Neural cell (in vitro differentiated cells): ENCODE measurements at regions not wholly inside any gene's neighbourhood (a gene's known extent, or its start where the extent isn't known, plus 50 kb on each side); places are given as distances from the start of the nearest gene placed in this dataset.

Experiments
- H2AFZ ChIP-seq: fragments of 200-600, 300-800 bp; sonication (generic), shearing (Covaris generic); 2 replicates; pipeline ENCODE4 v1.6.0; 2014; ENCODE audit warnings: low read depth, mild to moderate bottlenecking, antibody characterized with exemption, low read length, moderate library complexity
- H3F3A ChIP-seq: fragments of 200-600 bp; shearing (Covaris generic); 2 replicates; pipeline ENCODE4 v1.6.1; 2016; ENCODE audit warnings: mild to moderate bottlenecking, moderate library complexity, mixed read lengths, antibody characterized with exemption, low read length; ENCODE audit not compliant: insufficient read depth, poor library complexity, severe bottlenecking
- H3K27ac ChIP-seq: fragments of 200-600, 300-800 bp; sonication (generic), shearing (Covaris generic); 2 replicates; pipeline ENCODE4 v1.5.1; 2014; ENCODE audit warnings: mild to moderate bottlenecking, low read length, moderate library complexity
- H3K27me3 ChIP-seq: fragments of 300-800, 200-600 bp; sonication (generic), shearing (Covaris generic); 2 replicates; pipeline ENCODE4 v1.6.0; 2014; ENCODE audit warnings: mild to moderate bottlenecking, low read depth, low read length, moderate library complexity; ENCODE audit not compliant: insufficient read depth
- H3K36me3 ChIP-seq: fragments of 300-800, 200-600 bp; sonication (generic), shearing (Covaris generic); 2 replicates; pipeline ENCODE4 v1.5.1; 2014; ENCODE audit warnings: mild to moderate bottlenecking, antibody characterized with exemption, low read length, moderate library complexity; ENCODE audit not compliant: insufficient read depth
- H3K4me2 ChIP-seq: fragments of 300-800, 200-600 bp; sonication (generic), shearing (Covaris generic); 2 replicates; pipeline ENCODE4 v1.6.0; 2014; ENCODE audit warnings: mild to moderate bottlenecking, low read length
- H3K4me3 ChIP-seq: fragments of 300-800, 200-600 bp; sonication (generic), shearing (Covaris generic); 2 replicates; pipeline ENCODE4 v1.5.1; 2014; ENCODE audit warnings: mild to moderate bottlenecking, low read length, moderate library complexity
- H3K79me2 ChIP-seq: fragments of 200-600 bp; shearing (Covaris generic); replicated peaks from 2 replicates; pipeline ENCODE4 v1.6.0; 2014; ENCODE audit warnings: mild to moderate bottlenecking, low read length, moderate library complexity; ENCODE audit not compliant: insufficient read depth
- H3K9ac ChIP-seq: fragments of 300-800, 200-600 bp; sonication (generic), shearing (Covaris generic); 2 replicates; pipeline ENCODE4 v1.6.1; 2016; ENCODE audit warnings: mild to moderate bottlenecking, low read length, mixed read lengths
- H3K9me2 ChIP-seq: fragments of 200-600 bp; shearing (Covaris generic); 2 replicates; pipeline ENCODE4 v1.6.1; 2016; ENCODE audit warnings: mild to moderate bottlenecking, low read length, mixed read lengths; ENCODE audit not compliant: insufficient read depth
- H3K9me3 ChIP-seq: fragments of 200-600, 300-800 bp; sonication (generic), shearing (Covaris generic); 2 replicates; pipeline ENCODE4 v1.6.1; 2016; ENCODE audit warnings: mild to moderate bottlenecking, mixed run types, low read length, moderate library complexity, mixed read lengths
- H4K20me1 ChIP-seq: fragments of 200-600 bp; shearing (Covaris generic); 2 replicates; pipeline ENCODE4 v1.6.1; 2016; ENCODE audit warnings: mild to moderate bottlenecking, mixed run types; ENCODE audit not compliant: insufficient read depth
- EP300 ChIP-seq: fragments of 450-650 bp; conservative IDR thresholded peaks from 2 replicates; pipeline ENCODE4 v1.6.1; 2014; ENCODE audit warnings: antibody characterized with exemption, mild to moderate bottlenecking, moderate library complexity; ENCODE audit not compliant: poor library complexity, severe bottlenecking
- EZH2 ChIP-seq: fragments of 200-600, 300-800 bp; shearing (Covaris generic), sonication (generic); IDR thresholded peaks from 2 replicates; pipeline ENCODE4 v1.6.1; 2014; ENCODE audit warnings: antibody characterized with exemption, low read length, borderline replicate concordance, mild to moderate bottlenecking; ENCODE audit not compliant: insufficient read depth, poor library complexity, severe bottlenecking
- MXI1 ChIP-seq: fragments of 450-650 bp; conservative IDR thresholded peaks from 2 replicates; pipeline ENCODE4 v1.6.1; 2014; ENCODE audit warnings: antibody characterized with exemption, mild to moderate bottlenecking; ENCODE audit not compliant: poor library complexity, severe bottlenecking
- POLR2AphosphoS5 ChIP-seq: IDR thresholded peaks from 2 replicates; pipeline ENCODE4 v1.6.1; 2012
- RAD21 ChIP-seq: fragments of 450-650 bp; conservative IDR thresholded peaks from 2 replicates; pipeline ENCODE4 v1.6.1; 2014; ENCODE audit warnings: antibody characterized with exemption, mild to moderate bottlenecking, moderate library complexity
- SMC3 ChIP-seq: fragments of 450-650 bp; conservative IDR thresholded peaks from 2 replicates; pipeline ENCODE4 v1.6.1; 2014; ENCODE audit warnings: antibody characterized with exemption, mild to moderate bottlenecking, moderate library complexity; ENCODE audit not compliant: poor library complexity
- TAF1 ChIP-seq: IDR thresholded peaks from 2 replicates; pipeline ENCODE4 v1.6.1; 2012; ENCODE audit warnings: low read depth
- TF ChIP-seq, protein P1 (sequence below): fragments of 450-650 bp; IDR thresholded peaks from 2 replicates; pipeline ENCODE4 v1.5.1; 2014; ENCODE audit warnings: antibody characterized with exemption, mild to moderate bottlenecking, moderate library complexity; ENCODE audit not compliant: poor library complexity, severe bottlenecking
- TF ChIP-seq, protein P2 (sequence below): IDR thresholded peaks from 2 replicates; pipeline ENCODE4 v1.6.1; 2012; ENCODE audit warnings: borderline replicate concordance

GRCh38 chr16:50945171-50945570 lies 203.3 kb downstream of the CYLD start:
- TF ChIP-seq EZH2 (no peak), SMC3 (no peak), RAD21 (no peak), EP300 (no peak), POLR2AphosphoS5 (no peak)
- TF ChIP-seq, protein P1, sequence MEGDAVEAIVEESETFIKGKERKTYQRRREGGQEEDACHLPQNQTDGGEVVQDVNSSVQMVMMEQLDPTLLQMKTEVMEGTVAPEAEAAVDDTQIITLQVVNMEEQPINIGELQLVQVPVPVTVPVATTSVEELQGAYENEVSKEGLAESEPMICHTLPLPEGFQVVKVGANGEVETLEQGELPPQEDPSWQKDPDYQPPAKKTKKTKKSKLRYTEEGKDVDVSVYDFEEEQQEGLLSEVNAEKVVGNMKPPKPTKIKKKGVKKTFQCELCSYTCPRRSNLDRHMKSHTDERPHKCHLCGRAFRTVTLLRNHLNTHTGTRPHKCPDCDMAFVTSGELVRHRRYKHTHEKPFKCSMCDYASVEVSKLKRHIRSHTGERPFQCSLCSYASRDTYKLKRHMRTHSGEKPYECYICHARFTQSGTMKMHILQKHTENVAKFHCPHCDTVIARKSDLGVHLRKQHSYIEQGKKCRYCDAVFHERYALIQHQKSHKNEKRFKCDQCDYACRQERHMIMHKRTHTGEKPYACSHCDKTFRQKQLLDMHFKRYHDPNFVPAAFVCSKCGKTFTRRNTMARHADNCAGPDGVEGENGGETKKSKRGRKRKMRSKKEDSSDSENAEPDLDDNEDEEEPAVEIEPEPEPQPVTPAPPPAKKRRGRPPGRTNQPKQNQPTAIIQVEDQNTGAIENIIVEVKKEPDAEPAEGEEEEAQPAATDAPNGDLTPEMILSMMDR: no peak
- TF ChIP-seq, protein P2, sequence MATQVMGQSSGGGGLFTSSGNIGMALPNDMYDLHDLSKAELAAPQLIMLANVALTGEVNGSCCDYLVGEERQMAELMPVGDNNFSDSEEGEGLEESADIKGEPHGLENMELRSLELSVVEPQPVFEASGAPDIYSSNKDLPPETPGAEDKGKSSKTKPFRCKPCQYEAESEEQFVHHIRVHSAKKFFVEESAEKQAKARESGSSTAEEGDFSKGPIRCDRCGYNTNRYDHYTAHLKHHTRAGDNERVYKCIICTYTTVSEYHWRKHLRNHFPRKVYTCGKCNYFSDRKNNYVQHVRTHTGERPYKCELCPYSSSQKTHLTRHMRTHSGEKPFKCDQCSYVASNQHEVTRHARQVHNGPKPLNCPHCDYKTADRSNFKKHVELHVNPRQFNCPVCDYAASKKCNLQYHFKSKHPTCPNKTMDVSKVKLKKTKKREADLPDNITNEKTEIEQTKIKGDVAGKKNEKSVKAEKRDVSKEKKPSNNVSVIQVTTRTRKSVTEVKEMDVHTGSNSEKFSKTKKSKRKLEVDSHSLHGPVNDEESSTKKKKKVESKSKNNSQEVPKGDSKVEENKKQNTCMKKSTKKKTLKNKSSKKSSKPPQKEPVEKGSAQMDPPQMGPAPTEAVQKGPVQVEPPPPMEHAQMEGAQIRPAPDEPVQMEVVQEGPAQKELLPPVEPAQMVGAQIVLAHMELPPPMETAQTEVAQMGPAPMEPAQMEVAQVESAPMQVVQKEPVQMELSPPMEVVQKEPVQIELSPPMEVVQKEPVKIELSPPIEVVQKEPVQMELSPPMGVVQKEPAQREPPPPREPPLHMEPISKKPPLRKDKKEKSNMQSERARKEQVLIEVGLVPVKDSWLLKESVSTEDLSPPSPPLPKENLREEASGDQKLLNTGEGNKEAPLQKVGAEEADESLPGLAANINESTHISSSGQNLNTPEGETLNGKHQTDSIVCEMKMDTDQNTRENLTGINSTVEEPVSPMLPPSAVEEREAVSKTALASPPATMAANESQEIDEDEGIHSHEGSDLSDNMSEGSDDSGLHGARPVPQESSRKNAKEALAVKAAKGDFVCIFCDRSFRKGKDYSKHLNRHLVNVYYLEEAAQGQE: no peak

DNA sequence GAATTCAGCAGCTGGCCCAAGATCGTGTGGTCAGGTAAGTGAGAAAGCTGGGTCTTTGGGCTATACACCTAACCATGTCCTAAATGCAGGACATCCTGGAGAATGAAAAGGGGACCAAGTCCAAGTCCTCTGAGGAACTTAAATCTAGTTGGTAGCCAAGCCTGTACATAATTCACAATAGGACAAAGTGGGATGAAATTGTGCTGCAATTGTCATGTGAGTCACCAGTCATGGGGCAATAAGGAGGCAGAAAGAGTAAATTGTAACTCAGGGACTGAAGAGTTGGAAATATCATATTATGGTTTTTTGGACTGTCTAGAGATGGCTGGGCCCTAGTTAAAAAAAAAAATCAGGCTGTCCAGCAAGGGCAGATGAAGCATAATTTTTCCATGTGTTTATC lies 202.6 kb downstream of the CYLD start:
- Histone ChIP-seq H3K9me3 (no peaks in the 10 kb centered on the region), H3K27me3 (no peaks in the 10 kb centered on the region), H3K36me3 (no peaks in the 10 kb centered on the region), H3K79me2 (no peaks in the 10 kb centered on the region), H3K4me3 (no peak overlapping the region), H4K20me1 (no peaks in the 10 kb centered on the region), H3K4me2 (no peak overlapping the region), H2AFZ (no peak overlapping the region), H3K27ac (no peak overlapping the region), H3K9ac (no peak overlapping the region), H3F3A (no peaks in the 10 kb centered on the region), H3K9me2 (no peaks in the 10 kb centered on the region)
- TF ChIP-seq, protein P2: no peak
- TF ChIP-seq POLR2AphosphoS5 (no peak), EP300 (no peak), TAF1 (no peak), MXI1 (no peak), EZH2 (no peak), RAD21 (no peak), SMC3 (no peak)
- TF ChIP-seq, protein P1: no peak

More at GRCh38 chr16:50945171-50945570, 203.3 kb downstream of the CYLD start:
- H3F3A ChIP-seq: no peaks in the 10 kb centered on the region
- no peaks in the 10 kb centered on the region for H3K27me3 ChIP-seq
- no peaks in the 10 kb centered on the region for H3K36me3 ChIP-seq
- no peak overlapping the region for H2AFZ ChIP-seq
- no peak overlapping the region for H3K27ac ChIP-seq
- H3K79me2 ChIP-seq: no peaks in the 10 kb centered on the region
- H3K9ac ChIP-seq: no peak overlapping the region
- H3K4me2 ChIP-seq: no peak overlapping the region
- H4K20me1 ChIP-seq: no peaks in the 10 kb centered on the region
- H3K9me2 ChIP-seq: no peaks in the 10 kb centered on the region
- no peaks in the 10 kb centered on the region for H3K9me3 ChIP-seq
- no peak overlapping the region for H3K4me3 ChIP-seq
